ENCODE measurements at regions not wholly inside any gene's neighbourhood (a gene's known extent, or its start where the extent isn't known, plus 50 kb on each side); places are given as distances from the start of the nearest gene placed in this dataset.

DNA sequence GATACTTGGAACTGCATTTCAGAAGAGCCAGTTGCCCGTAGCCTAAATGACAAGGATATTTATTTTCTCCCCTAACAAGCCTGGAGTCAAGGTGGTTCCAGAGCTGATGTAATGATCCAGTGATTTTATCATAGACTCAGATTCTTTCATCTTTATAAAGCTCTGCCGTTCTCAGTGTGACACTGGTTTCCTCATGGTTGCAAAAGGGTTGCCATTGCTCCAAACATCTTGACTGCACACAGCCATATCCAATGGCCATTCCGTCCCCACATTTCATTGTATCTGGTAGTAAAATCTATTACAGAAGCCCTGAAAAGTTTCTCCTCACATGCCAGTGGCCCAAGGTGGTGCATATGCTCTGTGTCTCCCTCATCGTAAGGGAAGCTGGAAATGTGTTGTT lies 63.1 kb upstream of the SDK2 start (continued):
- TF ChIP-seq, protein P1, sequence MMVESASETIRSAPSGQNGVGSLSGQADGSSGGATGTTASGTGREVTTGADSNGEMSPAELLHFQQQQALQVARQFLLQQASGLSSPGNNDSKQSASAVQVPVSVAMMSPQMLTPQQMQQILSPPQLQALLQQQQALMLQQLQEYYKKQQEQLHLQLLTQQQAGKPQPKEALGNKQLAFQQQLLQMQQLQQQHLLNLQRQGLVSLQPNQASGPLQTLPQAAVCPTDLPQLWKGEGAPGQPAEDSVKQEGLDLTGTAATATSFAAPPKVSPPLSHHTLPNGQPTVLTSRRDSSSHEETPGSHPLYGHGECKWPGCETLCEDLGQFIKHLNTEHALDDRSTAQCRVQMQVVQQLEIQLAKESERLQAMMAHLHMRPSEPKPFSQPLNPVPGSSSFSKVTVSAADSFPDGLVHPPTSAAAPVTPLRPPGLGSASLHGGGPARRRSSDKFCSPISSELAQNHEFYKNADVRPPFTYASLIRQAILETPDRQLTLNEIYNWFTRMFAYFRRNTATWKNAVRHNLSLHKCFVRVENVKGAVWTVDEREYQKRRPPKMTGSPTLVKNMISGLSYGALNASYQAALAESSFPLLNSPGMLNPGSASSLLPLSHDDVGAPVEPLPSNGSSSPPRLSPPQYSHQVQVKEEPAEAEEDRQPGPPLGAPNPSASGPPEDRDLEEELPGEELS (CRISPR knock-in tag; IDR thresholded peaks at IDR 0.05), result no peak
- no peak for TF ChIP-seq JUN (CRISPR knock-in tag; IDR thresholded peaks at IDR 0.05)
- no peak for TF ChIP-seq ELF4 (CRISPR knock-in tag; IDR thresholded peaks at IDR 0.05; ENCODE audit: low read depth)
- no peak for TF ChIP-seq SMAD4 (CRISPR knock-in tag; IDR thresholded peaks at IDR 0.05)
- TF ChIP-seq TP53 (CRISPR knock-in tag; IDR thresholded peaks at IDR 0.05), result no peak
- TF ChIP-seq, protein P2, sequence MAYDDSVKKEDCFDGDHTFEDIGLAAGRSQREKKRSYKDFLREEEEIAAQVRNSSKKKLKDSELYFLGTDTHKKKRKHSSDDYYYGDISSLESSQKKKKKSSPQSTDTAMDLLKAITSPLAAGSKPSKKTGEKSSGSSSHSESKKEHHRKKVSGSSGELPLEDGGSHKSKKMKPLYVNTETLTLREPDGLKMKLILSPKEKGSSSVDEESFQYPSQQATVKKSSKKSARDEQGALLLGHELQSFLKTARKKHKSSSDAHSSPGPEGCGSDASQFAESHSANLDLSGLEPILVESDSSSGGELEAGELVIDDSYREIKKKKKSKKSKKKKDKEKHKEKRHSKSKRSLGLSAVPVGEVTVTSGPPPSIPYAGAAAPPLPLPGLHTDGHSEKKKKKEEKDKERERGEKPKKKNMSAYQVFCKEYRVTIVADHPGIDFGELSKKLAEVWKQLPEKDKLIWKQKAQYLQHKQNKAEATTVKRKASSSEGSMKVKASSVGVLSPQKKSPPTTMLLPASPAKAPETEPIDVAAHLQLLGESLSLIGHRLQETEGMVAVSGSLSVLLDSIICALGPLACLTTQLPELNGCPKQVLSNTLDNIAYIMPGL (CRISPR knock-in tag; IDR thresholded peaks at IDR 0.05), result no peak

DNA sequence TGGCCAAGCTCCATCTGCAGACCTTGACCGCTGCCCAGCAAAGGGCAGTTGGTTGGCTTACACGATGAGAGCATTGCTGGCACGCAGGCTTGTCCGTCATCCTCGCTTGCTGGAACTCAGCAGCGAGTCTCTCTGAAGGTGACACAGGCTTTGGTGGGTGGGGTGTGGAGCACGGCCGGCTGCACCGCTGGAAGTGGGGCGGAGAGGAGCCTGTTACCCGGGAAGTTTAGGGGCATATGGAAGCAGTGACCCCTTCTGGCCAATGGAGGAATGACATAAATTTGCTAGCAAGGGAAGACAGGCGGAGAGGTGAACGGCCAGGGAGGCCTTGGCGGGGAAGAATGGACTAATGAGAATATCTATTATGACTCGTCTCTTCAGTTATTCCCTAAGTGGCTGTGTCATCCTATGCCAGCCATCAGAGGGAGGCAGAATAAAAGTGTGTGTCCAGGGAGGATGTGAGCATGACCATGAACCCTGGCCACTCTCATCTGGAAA lies 65.9 kb upstream of the SDK2 start:
- POLR2A ChIA-PET, result interaction anchor here (0.6 kb wide), 1 partner anchor 113 kb away, joined by 3 read pairs; no protein-coding TSS in a partner anchor
- Mint-ChIP-seq H3K9me3 (peaks cover 12% of the 10 kb centered on the region), H3K4me3 (no peak overlapping the region), H3K36me3 (no peaks in the 10 kb centered on the region), H3K27me3 (ENCODE audit: low read depth) (peaks cover 12% of the 10 kb centered on the region; the same call in 1 of the 2 replicates), H3K27ac (0 out of 2 replicates have a peak overlapping the region, but pooled peaks have one; percentile 29), H3K4me1 (peaks cover 13% of the 10 kb centered on the region)
- CTCF ChIA-PET, result interaction anchor here (0.6 to 3.9 kb wide), 30 partner anchors 9 to 380 kb away, joined by 3 to 45 read pairs (median 4); no protein-coding TSS in a partner anchor
- 0 out of 2 replicates have a peak, but pooled peaks have one; percentile 21 for TF ChIP-seq SP1 (CRISPR knock-in tag; conservative IDR thresholded peaks at IDR 0.05)
- TF ChIP-seq, protein P3, sequence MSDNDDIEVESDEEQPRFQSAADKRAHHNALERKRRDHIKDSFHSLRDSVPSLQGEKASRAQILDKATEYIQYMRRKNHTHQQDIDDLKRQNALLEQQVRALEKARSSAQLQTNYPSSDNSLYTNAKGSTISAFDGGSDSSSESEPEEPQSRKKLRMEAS (CRISPR knock-in tag; IDR thresholded peaks at IDR 0.05), result 0 out of 2 replicates have a peak, but pooled peaks have one; percentile 34
- TF ChIP-seq, protein P4, sequence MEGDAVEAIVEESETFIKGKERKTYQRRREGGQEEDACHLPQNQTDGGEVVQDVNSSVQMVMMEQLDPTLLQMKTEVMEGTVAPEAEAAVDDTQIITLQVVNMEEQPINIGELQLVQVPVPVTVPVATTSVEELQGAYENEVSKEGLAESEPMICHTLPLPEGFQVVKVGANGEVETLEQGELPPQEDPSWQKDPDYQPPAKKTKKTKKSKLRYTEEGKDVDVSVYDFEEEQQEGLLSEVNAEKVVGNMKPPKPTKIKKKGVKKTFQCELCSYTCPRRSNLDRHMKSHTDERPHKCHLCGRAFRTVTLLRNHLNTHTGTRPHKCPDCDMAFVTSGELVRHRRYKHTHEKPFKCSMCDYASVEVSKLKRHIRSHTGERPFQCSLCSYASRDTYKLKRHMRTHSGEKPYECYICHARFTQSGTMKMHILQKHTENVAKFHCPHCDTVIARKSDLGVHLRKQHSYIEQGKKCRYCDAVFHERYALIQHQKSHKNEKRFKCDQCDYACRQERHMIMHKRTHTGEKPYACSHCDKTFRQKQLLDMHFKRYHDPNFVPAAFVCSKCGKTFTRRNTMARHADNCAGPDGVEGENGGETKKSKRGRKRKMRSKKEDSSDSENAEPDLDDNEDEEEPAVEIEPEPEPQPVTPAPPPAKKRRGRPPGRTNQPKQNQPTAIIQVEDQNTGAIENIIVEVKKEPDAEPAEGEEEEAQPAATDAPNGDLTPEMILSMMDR (IDR thresholded peaks at IDR 0.05), result peak; percentile 90
- TF ChIP-seq, protein P5, sequence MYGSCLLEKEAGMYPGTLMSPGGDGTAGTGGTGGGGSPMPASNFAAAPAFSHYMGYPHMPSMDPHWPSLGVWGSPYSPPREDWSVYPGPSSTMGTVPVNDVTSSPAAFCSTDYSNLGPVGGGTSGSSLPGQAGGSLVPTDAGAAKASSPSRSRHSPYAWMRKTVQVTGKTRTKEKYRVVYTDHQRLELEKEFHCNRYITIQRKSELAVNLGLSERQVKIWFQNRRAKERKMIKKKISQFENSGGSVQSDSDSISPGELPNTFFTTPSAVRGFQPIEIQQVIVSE (CRISPR knock-in tag; IDR thresholded peaks at IDR 0.05; ENCODE audit: borderline replicate concordance), result no peak
- DNase-seq (ENCODE audit: low spot score) (peak; percentile 87), ATAC-seq (peak; percentile 82)

DNA sequence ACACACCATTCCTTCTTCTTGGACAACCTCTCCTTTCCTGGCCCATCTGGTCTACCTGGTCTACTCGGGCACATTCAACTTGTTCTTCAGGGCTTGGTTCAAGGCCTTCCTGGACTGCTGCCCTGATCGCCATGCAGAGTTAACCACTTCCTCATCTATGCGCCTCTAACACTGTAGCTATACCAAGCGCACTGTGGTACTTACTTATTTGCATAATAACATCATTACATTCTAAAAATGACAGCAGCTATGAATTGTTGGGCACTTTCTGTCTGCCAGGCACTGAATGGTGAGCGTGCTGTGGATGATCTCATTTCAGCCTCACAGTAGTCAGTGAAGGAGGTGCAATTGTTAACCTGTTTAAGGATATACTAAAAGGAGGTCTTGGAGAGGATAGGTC lies 66.9 kb upstream of the SDK2 start:
- Mint-ChIP-seq H3K4me3 (no peak overlapping the region), H3K27me3 (ENCODE audit: low read depth) (peaks cover 12% of the 10 kb centered on the region; the same call in 1 of the 2 replicates), H3K9me3 (peaks cover 12% of the 10 kb centered on the region), H3K36me3 (no peaks in the 10 kb centered on the region), H3K4me1 (peaks cover 21% of the 10 kb centered on the region), H3K27ac (no peak overlapping the region)
- ATAC-seq (no peak), DNase-seq (ENCODE audit: low spot score) (no peak)
- POLR2A ChIA-PET, result no interaction called here
- TF ChIP-seq HMGA2 (CRISPR knock-in tag; IDR thresholded peaks at IDR 0.05) (no peak), GTF2I (CRISPR knock-in tag; conservative IDR thresholded peaks at IDR 0.05) (no peak), TEAD1 (CRISPR knock-in tag; IDR thresholded peaks at IDR 0.05) (no peak), SMAD4 (CRISPR knock-in tag; IDR thresholded peaks at IDR 0.05) (no peak), FOXP1 (CRISPR knock-in tag; IDR thresholded peaks at IDR 0.05; ENCODE audit: borderline replicate concordance) (no peak), RORB (CRISPR knock-in tag; IDR thresholded peaks at IDR 0.05) (no peak), JUN (CRISPR knock-in tag; IDR thresholded peaks at IDR 0.05) (no peak), FOXK1 (CRISPR knock-in tag; IDR thresholded peaks at IDR 0.05) (no peak)
- TF ChIP-seq, protein P6, sequence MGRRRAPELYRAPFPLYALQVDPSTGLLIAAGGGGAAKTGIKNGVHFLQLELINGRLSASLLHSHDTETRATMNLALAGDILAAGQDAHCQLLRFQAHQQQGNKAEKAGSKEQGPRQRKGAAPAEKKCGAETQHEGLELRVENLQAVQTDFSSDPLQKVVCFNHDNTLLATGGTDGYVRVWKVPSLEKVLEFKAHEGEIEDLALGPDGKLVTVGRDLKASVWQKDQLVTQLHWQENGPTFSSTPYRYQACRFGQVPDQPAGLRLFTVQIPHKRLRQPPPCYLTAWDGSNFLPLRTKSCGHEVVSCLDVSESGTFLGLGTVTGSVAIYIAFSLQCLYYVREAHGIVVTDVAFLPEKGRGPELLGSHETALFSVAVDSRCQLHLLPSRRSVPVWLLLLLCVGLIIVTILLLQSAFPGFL (CRISPR knock-in tag; IDR thresholded peaks at IDR 0.05; ENCODE audit: borderline replicate concordance), result no peak
- TF ChIP-seq, protein P2 (CRISPR knock-in tag; IDR thresholded peaks at IDR 0.05), result no peak
- TF ChIP-seq, protein P7, sequence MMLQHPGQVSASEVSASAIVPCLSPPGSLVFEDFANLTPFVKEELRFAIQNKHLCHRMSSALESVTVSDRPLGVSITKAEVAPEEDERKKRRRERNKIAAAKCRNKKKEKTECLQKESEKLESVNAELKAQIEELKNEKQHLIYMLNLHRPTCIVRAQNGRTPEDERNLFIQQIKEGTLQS (CRISPR knock-in tag; conservative IDR thresholded peaks at IDR 0.05), result no peak
- CTCF ChIA-PET, result interaction anchor here (0.6 to 3.9 kb wide), 12 partner anchors 19 to 379 kb away, joined by 3 to 45 read pairs (median 5); no protein-coding TSS in a partner anchor
